IMR-90 (cell line): ENCODE measurements at regions not wholly inside any gene's neighbourhood (a gene's known extent, or its start where the extent isn't known, plus 50 kb on each side); places are given as distances from the start of the nearest gene placed in this dataset.

Experiments used
- ATAC-seq: fragments of 200-7000 bp; cut with Tn5 transposase; 2 replicates; pipeline ENCODE4 v1.9.1; 2020; ENCODE audit warnings: low read depth, mild to moderate bottlenecking, moderate library complexity
- BruUV-seq: library from RNA; stranded (reverse); fragments of 400-500 nt; replicated peaks from 2 replicates; lab custom pipeline; 2021; lab: Mats Ljungman, UMichigan
- CTCF ChIA-PET: fragments of 300-600 bp; formaldehyde crosslinking; extraction: SDS; loops from one replicate; lab custom pipeline; 2021; ENCODE audit warnings: antibody characterized with exemption; lab: Yijun Ruan, JAX
- POLR2A ChIA-PET: fragments of 300-600 bp; sonication (Branson Sonifier 250); formaldehyde crosslinking; loops from one replicate; lab custom pipeline; 2022; ENCODE audit warnings: antibody characterized with exemption; ENCODE audit not compliant: unreplicated experiment; lab: Charles Lee
- DNase-seq: peaks from one replicate; pipeline ENCODE4 v3.0.0; 2013
- H2AFZ ChIP-seq: replicated peaks from 2 replicates; pipeline ENCODE3; 2013; ENCODE audit warnings: low read length, mild to moderate bottlenecking; ENCODE audit not compliant: poor library complexity
- H2AK5ac ChIP-seq: 2 replicates; pipeline ENCODE4 v1.6.1; 2013; ENCODE audit warnings: low read depth, low read length, inconsistent platforms
- H2AK9ac ChIP-seq: replicated peaks from 2 replicates; pipeline ENCODE3; 2013; ENCODE audit warnings: mild to moderate bottlenecking, low read depth, low read length, moderate library complexity; ENCODE audit not compliant: poor library complexity
- H2BK120ac ChIP-seq: 2 replicates; pipeline ENCODE4 v1.6.1; 2013; ENCODE audit warnings: low read depth, low read length, inconsistent platforms
- H2BK15ac ChIP-seq: 3 replicates; pipeline ENCODE4 v1.6.1; 2013; ENCODE audit warnings: low read depth, low read length, inconsistent platforms
- H2BK20ac ChIP-seq: 2 replicates; pipeline ENCODE4 v1.6.1; 2013; ENCODE audit warnings: low read depth, mild to moderate bottlenecking, inconsistent platforms, low read length, moderate library complexity
- H2BK5ac ChIP-seq: 2 replicates; pipeline ENCODE4 v1.6.1; 2013; ENCODE audit warnings: mild to moderate bottlenecking, low read depth, low read length, inconsistent platforms; ENCODE audit not compliant: poor library complexity, severe bottlenecking
- H3K14ac ChIP-seq: replicated peaks from 2 replicates; pipeline ENCODE4 v1.6.1; 2013; ENCODE audit warnings: low read depth, low read length, inconsistent platforms
- H3K18ac ChIP-seq: 2 replicates; pipeline ENCODE4 v1.6.1; 2013; ENCODE audit warnings: low read depth, low read length, control low read depth
- H3K23ac ChIP-seq: 2 replicates; pipeline ENCODE4 v1.6.1; 2013; ENCODE audit warnings: low read depth, low read length, inconsistent platforms
- H3K27ac ChIP-seq: 2 replicates; pipeline ENCODE4 v1.5.1; 2013; ENCODE audit warnings: mild to moderate bottlenecking, control low read depth, low read length; ENCODE audit not compliant: insufficient read depth
- H3K27me3 ChIP-seq: 2 replicates; pipeline ENCODE4 v1.6.1; 2013; ENCODE audit warnings: low read length; ENCODE audit not compliant: control insufficient read depth, insufficient read depth
- H3K36me3 ChIP-seq: 2 replicates; pipeline ENCODE4 v1.6.1; 2013; ENCODE audit warnings: low read length, mixed read lengths; ENCODE audit not compliant: control insufficient read depth, insufficient read depth
- H3K4ac ChIP-seq: 2 replicates; pipeline ENCODE4 v1.6.1; 2013; ENCODE audit warnings: low read depth, low read length, inconsistent platforms
- H3K4me1 ChIP-seq: 2 replicates; pipeline ENCODE4 v1.6.1; 2013; ENCODE audit warnings: low read length, mixed read lengths; ENCODE audit not compliant: control insufficient read depth, insufficient read depth
- H3K4me2 ChIP-seq: 2 replicates; pipeline ENCODE4 v1.6.1; 2013; ENCODE audit warnings: low read depth, mild to moderate bottlenecking, control low read depth, low read length, moderate library complexity
- H3K4me3 ChIP-seq: 2 replicates; pipeline ENCODE4 v1.5.1; 2013; ENCODE audit warnings: low read depth, mild to moderate bottlenecking, control low read depth, low read length, moderate library complexity; ENCODE audit not compliant: insufficient read depth
- H3K56ac ChIP-seq: 2 replicates; pipeline ENCODE4 v1.6.1; 2013; ENCODE audit warnings: low read length, inconsistent platforms; ENCODE audit not compliant: insufficient read depth; ENCODE audit errors: extremely low read depth
- H3K79me1 ChIP-seq, 2 experiments: 2 replicates each; pipeline ENCODE4 v1.6.1; 2013; ENCODE audit warnings: low read length in 2 of 2, inconsistent platforms in 1 of 2, low read depth in 1 of 2
- H3K9ac ChIP-seq: 2 replicates; pipeline ENCODE4 v1.6.1; 2013; ENCODE audit warnings: low read depth, low read length, control low read depth
- H3K9me1 ChIP-seq: 2 replicates; pipeline ENCODE4 v1.6.1; 2013; ENCODE audit warnings: low read length, inconsistent platforms; ENCODE audit not compliant: insufficient read depth
- H3K9me3 ChIP-seq: 2 replicates; pipeline ENCODE4 v1.6.1; 2013; ENCODE audit warnings: low read length; ENCODE audit not compliant: control insufficient read depth, insufficient read depth
- H4K20me1 ChIP-seq: 2 replicates; pipeline ENCODE4 v1.6.1; 2013; ENCODE audit warnings: low read length, inconsistent platforms; ENCODE audit not compliant: insufficient read depth
- H4K5ac ChIP-seq: 2 replicates; pipeline ENCODE4 v1.6.1; 2013; ENCODE audit warnings: mild to moderate bottlenecking, low read depth, low read length, control low read depth
- H4K8ac ChIP-seq, 2 experiments: 2 replicates each; pipeline ENCODE4 v1.6.1; 2013; ENCODE audit warnings: low read depth in 2 of 2, low read length in 2 of 2, control low read depth in 1 of 2, inconsistent platforms in 1 of 2
- H4K91ac ChIP-seq: 2 replicates; pipeline ENCODE4 v1.6.1; 2013; ENCODE audit warnings: low read depth, low read length, inconsistent platforms; ENCODE audit not compliant: insufficient read depth
- BHLHE40 ChIP-seq: fragments of 150-350 bp; IDR thresholded peaks from 2 replicates; pipeline ENCODE4 v1.6.1; 2016; ENCODE audit warnings: mild to moderate bottlenecking, low read depth, low read length
- CEBPB ChIP-seq: IDR thresholded peaks from 2 replicates; pipeline ENCODE4 v1.6.1; 2012; ENCODE audit warnings: low read depth, low read length, improper control_type of control experiment
- CHD1 ChIP-seq: IDR thresholded peaks from 2 replicates; pipeline ENCODE4 v1.6.1; 2012; ENCODE audit warnings: low read depth, low read length, improper control_type of control experiment
- FOS ChIP-seq: fragments of 150-350 bp; IDR thresholded peaks from 2 replicates; pipeline ENCODE4 v1.6.1; 2016; ENCODE audit warnings: low read depth, low read length
- MAFK ChIP-seq: IDR thresholded peaks from 2 replicates; pipeline ENCODE4 v1.6.1; 2012; ENCODE audit warnings: low read depth, low read length, improper control_type of control experiment
- MAZ ChIP-seq: IDR thresholded peaks from 2 replicates; pipeline ENCODE4 v1.6.1; 2012; ENCODE audit warnings: low read depth, mild to moderate bottlenecking, low read length, improper control_type of control experiment, moderate library complexity, borderline replicate concordance
- MXI1 ChIP-seq: IDR thresholded peaks from 2 replicates; pipeline ENCODE4 v1.6.1; 2012; ENCODE audit warnings: low read depth, mild to moderate bottlenecking, low read length, moderate library complexity, borderline replicate concordance
- NFE2L2 ChIP-seq: fragments of 150-350 bp; IDR thresholded peaks from 2 replicates; pipeline ENCODE4 v1.6.1; 2016; ENCODE audit warnings: low read depth, mild to moderate bottlenecking, low read length
- POLR2A ChIP-seq: IDR thresholded peaks from 2 replicates; pipeline ENCODE4 v1.6.1; 2012; ENCODE audit warnings: mild to moderate bottlenecking, low read depth, low read length
- RAD21 ChIP-seq: IDR thresholded peaks from 2 replicates; pipeline ENCODE4 v1.6.1; 2012; ENCODE audit warnings: low read length, improper control_type of control experiment
- RCOR1 ChIP-seq: IDR thresholded peaks from 2 replicates; pipeline ENCODE4 v1.6.1; 2012; ENCODE audit warnings: mild to moderate bottlenecking, low read length, improper control_type of control experiment; ENCODE audit not compliant: insufficient replicate concordance
- RFX5 ChIP-seq: IDR thresholded peaks from 2 replicates; pipeline ENCODE4 v1.8.0; 2012; ENCODE audit warnings: low read depth, mild to moderate bottlenecking, low read length, moderate library complexity
- SMC3 ChIP-seq: fragments of 150-350 bp; IDR thresholded peaks from 2 replicates; pipeline ENCODE4 v1.6.1; 2016; ENCODE audit warnings: low read depth, mild to moderate bottlenecking, antibody characterized with exemption, low read length, moderate library complexity
- whole genome bisulfite sequencing, 2 experiments: methylation state at CpG; one replicate each; pipeline versions ENCODE4 v1.1.5 to v1.1.7; 2013; ENCODE audit warnings: missing lambda C conversion rate in 2 of 2; ENCODE audit not compliant: insufficient read length in 1 of 2; ENCODE audit errors: extremely low coverage in 2 of 2; 5-methylcytosine and 5-hydroxymethylcytosine counted together
- dilution Hi-C: fragments of 300-500 bp; cut with HindIII; formaldehyde crosslinking; loops from one replicate; pipeline ENCODE4 v1.14.3; 2018; ENCODE audit warnings: low sequenced_read_pairs; ENCODE audit not compliant: unreplicated experiment
- in situ Hi-C: fragments of 300-500 bp; cut with MboI; formaldehyde crosslinking; loops from 3 replicates; pipeline ENCODE4 v1.14.3; 2019; ENCODE audit warnings: low sequenced_read_pairs, inconsistent platforms, mixed read lengths
- intact Hi-C: fragments of 100-400 bp; cut with micrococcal nuclease; formaldehyde crosslinking; loops from 2 replicates; pipeline ENCODE4 v1.10.0; 2022
- TF ChIP-seq, protein P1 (sequence below): fragments of 150-350 bp; IDR thresholded peaks from 2 replicates; pipeline ENCODE4 v1.6.1; 2016; ENCODE audit warnings: low read depth, mild to moderate bottlenecking, low read length, moderate library complexity, borderline replicate concordance
- TF ChIP-seq, protein P2 (sequence below): fragments of 150-350 bp; IDR thresholded peaks from 2 replicates; pipeline ENCODE4 v1.6.1; 2017; ENCODE audit warnings: mild to moderate bottlenecking, antibody characterized with exemption, low read length, low read depth
- TF ChIP-seq, protein P3 (sequence below): conservative IDR thresholded peaks from 2 replicates; pipeline ENCODE4 v1.5.1; 2012; ENCODE audit warnings: mild to moderate bottlenecking, low read depth, low read length, improper control_type of control experiment

DNA sequence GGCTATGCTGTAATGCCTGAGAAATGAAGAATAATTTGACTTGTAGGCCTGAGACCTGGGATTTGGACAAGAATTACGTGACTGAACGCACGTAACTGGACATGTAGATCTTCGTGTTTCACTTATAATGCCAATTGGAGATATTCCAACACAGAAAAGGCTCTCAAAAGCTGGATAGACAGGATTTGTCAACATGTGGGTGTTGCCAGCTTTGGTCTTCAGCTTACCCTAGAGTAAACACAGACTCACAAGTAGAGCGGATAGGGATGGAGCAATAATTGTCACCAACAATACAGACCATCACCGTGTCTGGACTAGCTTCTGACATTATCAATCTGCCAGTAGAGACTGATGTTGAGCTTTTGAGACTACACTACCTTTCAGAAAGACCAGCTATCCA, 1511.0 kb upstream of the ADGRL3 start:
- ChIA-PET POLR2A (no interaction called here), CTCF (no interaction called here)
- Histone ChIP-seq H3K9me1 (no peaks in the 10 kb centered on the region), H3K9me3 (no peaks in the 10 kb centered on the region), H3K9ac (no peak overlapping the region), H2AK9ac (no peak overlapping the region), H3K4me1 (no peaks in the 10 kb centered on the region), H2BK15ac (no peak overlapping the region), H4K5ac (no peak overlapping the region), H3K27ac (no peak overlapping the region), H2BK120ac (no peak overlapping the region), H3K4me2 (no peak overlapping the region), H2AK5ac (no peak overlapping the region), H3K56ac (no peak overlapping the region), H3K4ac (no peak overlapping the region), H3K14ac (no peak overlapping the region), H3K27me3 (no peaks in the 10 kb centered on the region), H3K23ac (no peak overlapping the region), H4K20me1 (no peaks in the 10 kb centered on the region), H2BK5ac (no peak overlapping the region), H4K91ac (no peak overlapping the region), H3K4me3 (no peak overlapping the region), H4K8ac (no peak overlapping the region), H3K79me1 (no peaks in the 10 kb centered on the region), H3K36me3 (no peaks in the 10 kb centered on the region), H3K18ac (no peak overlapping the region), H2BK20ac (no peak overlapping the region), H2AFZ (no peak overlapping the region)
- intact Hi-C loops (no loop called here), in situ Hi-C loops (no loop called here), dilution Hi-C loops (no loop called here)
- no peak for ATAC-seq
- TF ChIP-seq POLR2A = no peak
- TF ChIP-seq, protein P1, sequence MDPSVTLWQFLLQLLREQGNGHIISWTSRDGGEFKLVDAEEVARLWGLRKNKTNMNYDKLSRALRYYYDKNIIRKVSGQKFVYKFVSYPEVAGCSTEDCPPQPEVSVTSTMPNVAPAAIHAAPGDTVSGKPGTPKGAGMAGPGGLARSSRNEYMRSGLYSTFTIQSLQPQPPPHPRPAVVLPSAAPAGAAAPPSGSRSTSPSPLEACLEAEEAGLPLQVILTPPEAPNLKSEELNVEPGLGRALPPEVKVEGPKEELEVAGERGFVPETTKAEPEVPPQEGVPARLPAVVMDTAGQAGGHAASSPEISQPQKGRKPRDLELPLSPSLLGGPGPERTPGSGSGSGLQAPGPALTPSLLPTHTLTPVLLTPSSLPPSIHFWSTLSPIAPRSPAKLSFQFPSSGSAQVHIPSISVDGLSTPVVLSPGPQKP = no peak
- TF ChIP-seq CHD1 = no peak
- no peak for TF ChIP-seq BHLHE40
- no peak for TF ChIP-seq RCOR1
- TF ChIP-seq FOS = no peak
- no peak for TF ChIP-seq NFE2L2
- no peak for TF ChIP-seq CEBPB
- TF ChIP-seq, protein P2, sequence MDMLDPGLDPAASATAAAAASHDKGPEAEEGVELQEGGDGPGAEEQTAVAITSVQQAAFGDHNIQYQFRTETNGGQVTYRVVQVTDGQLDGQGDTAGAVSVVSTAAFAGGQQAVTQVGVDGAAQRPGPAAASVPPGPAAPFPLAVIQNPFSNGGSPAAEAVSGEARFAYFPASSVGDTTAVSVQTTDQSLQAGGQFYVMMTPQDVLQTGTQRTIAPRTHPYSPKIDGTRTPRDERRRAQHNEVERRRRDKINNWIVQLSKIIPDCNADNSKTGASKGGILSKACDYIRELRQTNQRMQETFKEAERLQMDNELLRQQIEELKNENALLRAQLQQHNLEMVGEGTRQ = no peak
- no peak for TF ChIP-seq MAZ
- no peak for TF ChIP-seq RAD21
- TF ChIP-seq RFX5 = no peak
- no peak for TF ChIP-seq MAFK
- TF ChIP-seq MXI1 = no peak
- TF ChIP-seq SMC3 = no peak
- TF ChIP-seq, protein P3, sequence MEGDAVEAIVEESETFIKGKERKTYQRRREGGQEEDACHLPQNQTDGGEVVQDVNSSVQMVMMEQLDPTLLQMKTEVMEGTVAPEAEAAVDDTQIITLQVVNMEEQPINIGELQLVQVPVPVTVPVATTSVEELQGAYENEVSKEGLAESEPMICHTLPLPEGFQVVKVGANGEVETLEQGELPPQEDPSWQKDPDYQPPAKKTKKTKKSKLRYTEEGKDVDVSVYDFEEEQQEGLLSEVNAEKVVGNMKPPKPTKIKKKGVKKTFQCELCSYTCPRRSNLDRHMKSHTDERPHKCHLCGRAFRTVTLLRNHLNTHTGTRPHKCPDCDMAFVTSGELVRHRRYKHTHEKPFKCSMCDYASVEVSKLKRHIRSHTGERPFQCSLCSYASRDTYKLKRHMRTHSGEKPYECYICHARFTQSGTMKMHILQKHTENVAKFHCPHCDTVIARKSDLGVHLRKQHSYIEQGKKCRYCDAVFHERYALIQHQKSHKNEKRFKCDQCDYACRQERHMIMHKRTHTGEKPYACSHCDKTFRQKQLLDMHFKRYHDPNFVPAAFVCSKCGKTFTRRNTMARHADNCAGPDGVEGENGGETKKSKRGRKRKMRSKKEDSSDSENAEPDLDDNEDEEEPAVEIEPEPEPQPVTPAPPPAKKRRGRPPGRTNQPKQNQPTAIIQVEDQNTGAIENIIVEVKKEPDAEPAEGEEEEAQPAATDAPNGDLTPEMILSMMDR = no peak
- no peak for DNase-seq
- no TSS peak for BruUV-seq
- WGBS, 2 experiments = no CpG with 5 or more reads among the region's 6 CpGs
